ENCODE measurements at regions not wholly inside any gene's neighbourhood (a gene's known extent, or its start where the extent isn't known, plus 50 kb on each side); places are given as distances from the start of the nearest gene placed in this dataset.

GRCh38 chr4:163818673-163819072 is 324.2 kb downstream of the TMA16 start:
- WGBS, 2 donors: 51 to 57% methylated on average over 3 of the region's 3 CpGs
- TF ChIP-seq CTCF (IDR thresholded peaks at IDR 0.05): no peak
- DNase-seq (no peak), ATAC-seq (no peak)
- Histone ChIP-seq H3K4me3 (no peak overlapping the region), H3K9me3 (no peaks in the 10 kb centered on the region), H3K27ac (no peak overlapping the region), H3K4me1 (no peaks in the 10 kb centered on the region), H3K27me3 (no peaks in the 10 kb centered on the region), H3K36me3 (replicated peaks in 1 of 2; ENCODE audit: insufficient read depth in 1 of 2, low read depth in 2 of 2) (no peaks in the 10 kb centered on the region)
- intact Hi-C loops (cut with DNase I): no loop called here

- TF ChIP-seq POLR2A (IDR thresholded peaks at IDR 0.05) (no peak), CTCF (IDR thresholded peaks at IDR 0.05) (no peak)
- Histone ChIP-seq H3K9me3 (no peaks in the 10 kb centered on the region), H3K27ac (no peak overlapping the region), H3K27me3 (no peaks in the 10 kb centered on the region), H3K36me3 (replicated peaks in 1 of 2; ENCODE audit: insufficient read depth in 1 of 2, low read depth in 2 of 2) (no peaks in the 10 kb centered on the region), H3K4me1 (no peaks in the 10 kb centered on the region), H3K4me3 (no peak overlapping the region)
- intact Hi-C loops (cut with DNase I): no loop called here
- WGBS, 2 donors: 45 to 47% methylated on average over 2 of the region's 2 CpGs
- ATAC-seq: no peak
- no peak for DNase-seq
Observed at GRCh38 chr4:163833669-163834068, 339.2 kb downstream of the TMA16 start.

- TF ChIP-seq CTCF (IDR thresholded peaks at IDR 0.05): no peak
- no peak for TF ChIP-seq POLR2A (IDR thresholded peaks at IDR 0.05)
- no peak for DNase-seq
- ATAC-seq: no peak
- WGBS, 2 donors: 76 to 81% methylated on average over 3 of the region's 3 CpGs
- H3K27ac ChIP-seq: no peak overlapping the region
- H3K9me3 ChIP-seq: no peaks in the 10 kb centered on the region
- no peaks in the 10 kb centered on the region for H3K27me3 ChIP-seq
- no peak overlapping the region for H3K4me3 ChIP-seq
- H3K4me1 ChIP-seq: no peaks in the 10 kb centered on the region
- H3K36me3 ChIP-seq (replicated peaks in 1 of 2; ENCODE audit: insufficient read depth in 1 of 2, low read depth in 2 of 2): no peaks in the 10 kb centered on the region
- intact Hi-C loops (cut with DNase I): no loop called here
Observed at GRCh38 chr4:163846008-163846407, 351.5 kb downstream of the TMA16 start.

GRCh38 chr4:163852246-163852645 is 357.8 kb downstream of the TMA16 start:
- Histone ChIP-seq H3K27ac (no peak overlapping the region), H3K36me3 (replicated peaks in 1 of 2; ENCODE audit: insufficient read depth in 1 of 2, low read depth in 2 of 2) (no peaks in the 10 kb centered on the region), H3K27me3 (no peaks in the 10 kb centered on the region), H3K9me3 (no peaks in the 10 kb centered on the region), H3K4me3 (no peak overlapping the region), H3K4me1 (no peaks in the 10 kb centered on the region)
- intact Hi-C loops (cut with DNase I): no loop called here
- 62 to 67% methylated on average over 3 of the region's 3 CpGs for WGBS, 2 donors
- no peak for TF ChIP-seq POLR2A (IDR thresholded peaks at IDR 0.05)
- no peak for TF ChIP-seq CTCF (IDR thresholded peaks at IDR 0.05)
- DNase-seq: no peak
- ATAC-seq: no peak

- no peak for DNase-seq
- Histone ChIP-seq H3K9me3 (no peaks in the 10 kb centered on the region), H3K27me3 (no peaks in the 10 kb centered on the region), H3K4me1 (no peaks in the 10 kb centered on the region), H3K27ac (no peak overlapping the region), H3K36me3 (replicated peaks in 1 of 2; ENCODE audit: insufficient read depth in 1 of 2, low read depth in 2 of 2) (no peaks in the 10 kb centered on the region), H3K4me3 (no peak overlapping the region)
- no peak for ATAC-seq
- TF ChIP-seq CTCF (IDR thresholded peaks at IDR 0.05): no peak
- no peak for TF ChIP-seq POLR2A (IDR thresholded peaks at IDR 0.05)
- intact Hi-C loops (cut with DNase I): no loop called here
- WGBS, 2 donors: 46 to 62% methylated on average over 3 of the region's 3 CpGs
Observed at GRCh38 chr4:163857903-163858302, 363.4 kb downstream of the TMA16 start.

Measured in body of pancreas (tissue), 4 donors.